PC-3 (cell line): ENCODE measurements at regions not wholly inside any gene's neighbourhood (a gene's known extent, or its start where the extent isn't known, plus 50 kb on each side); places are given as distances from the start of the nearest gene placed in this dataset.

ENCODE experiments used
- CTCF ChIP-seq: fragments of 300-600 bp; sonication (generic); conservative IDR thresholded peaks from 2 replicates; pipeline ENCODE4 v1.5.1; 2017; ENCODE audit warnings: antibody characterized with exemption, low read depth, mild to moderate bottlenecking, low read length
- EZH2 ChIP-seq: fragments of 300-600 bp; sonication (generic); IDR thresholded peaks from one replicate; pipeline ENCODE4 v1.6.1; 2017; ENCODE audit warnings: antibody characterized with exemption, mild to moderate bottlenecking, low read length; ENCODE audit not compliant: unreplicated experiment

- no peak for TF ChIP-seq CTCF
- TF ChIP-seq EZH2 = no peak
Measured at GRCh38 chr5:88045165-88045564, 223.5 kb downstream of the TMEM161B start.
